SK-N-SH (cell line): ENCODE measurements at regions not wholly inside any gene's neighbourhood (a gene's known extent, or its start where the extent isn't known, plus 50 kb on each side); places are given as distances from the start of the nearest gene placed in this dataset.
A peak's percentile ranks its signal among the peaks of the same experiment; 100 is the strongest.

Experiments
- CTCF ChIA-PET: fragments of 300-600, 350-600 bp; formaldehyde crosslinking; extraction: SDS; loops from one replicate; lab custom pipeline; 2021; lab: Yijun Ruan, JAX
- POLR2A ChIA-PET: fragments of 350-600 bp; sonication (Branson Sonifier 250); formaldehyde crosslinking; extraction: SDS; loops from one replicate; lab custom pipeline; 2020; ENCODE audit warnings: antibody characterized with exemption, inconsistent platforms; lab: Yijun Ruan, JAX
- DNase-seq: peaks from one replicate; pipeline ENCODE4 v3.0.0; 2012
- H2AFZ ChIP-seq: fragments of 200-600 bp; sonication (generic); 2 replicates; pipeline ENCODE4 v1.8.1; 2016; ENCODE audit warnings: antibody characterized with exemption, mild to moderate bottlenecking, low read depth
- H3F3A ChIP-seq: fragments of 200-600 bp; sonication (generic); replicated peaks from 2 replicates; pipeline ENCODE3; 2016; ENCODE audit warnings: antibody characterized with exemption, mild to moderate bottlenecking; ENCODE audit not compliant: insufficient read depth
- H3K27ac ChIP-seq, 2 experiments: fragments of 200-500 bp in 1 of 2; fragments of 200-600 bp in 1 of 2; sonication (Bioruptor generic) in 1 of 2; sonication (generic), shearing (Covaris generic) in 1 of 2; 2 replicates each; pipeline versions ENCODE4 v1.5.1 to v1.6.1; 2014 to 2016; ENCODE audit warnings: low read depth in 2 of 2, inconsistent platforms in 1 of 2, low read length in 1 of 2, mild to moderate bottlenecking in 1 of 2, mixed read lengths in 1 of 2
- H3K27me3 ChIP-seq: fragments of 200-600 bp; sonication (generic), shearing (Covaris generic); 2 replicates; pipeline ENCODE4 v1.6.1; 2016; ENCODE audit warnings: mixed run types; ENCODE audit not compliant: insufficient read depth
- H3K36me3 ChIP-seq, 2 experiments: fragments of 200-500 bp in 1 of 2; fragments of 200-600 bp in 1 of 2; sonication (Bioruptor generic) in 1 of 2; sonication (generic) in 1 of 2; replicated peaks in 1 of 2; 2 replicates each; pipeline versions ENCODE3 to v1.5.1; 2014 to 2016; ENCODE audit warnings: low read length in 1 of 2, mild to moderate bottlenecking in 1 of 2; ENCODE audit not compliant: insufficient read depth in 2 of 2, control insufficient read depth in 1 of 2
- H3K4me1 ChIP-seq, 2 experiments: fragments of 200-500 bp in 1 of 2; fragments of 200-600 bp in 1 of 2; sonication (Bioruptor generic) in 1 of 2; sonication (generic), shearing (Covaris generic) in 1 of 2; 2 replicates each; pipeline versions ENCODE4 v1.5.1 to v1.6.1; 2014 to 2016; ENCODE audit warnings: low read depth in 1 of 2, low read length in 1 of 2, mixed run types in 1 of 2; ENCODE audit not compliant: insufficient read depth in 2 of 2, control insufficient read depth in 1 of 2
- H3K4me2 ChIP-seq: fragments of 200-600 bp; sonication (generic), shearing (Covaris generic); 2 replicates; pipeline ENCODE4 v1.6.1; 2017; ENCODE audit warnings: mixed run types
- H3K4me3 ChIP-seq, 2 experiments: fragments of 200-500 bp in 1 of 2; fragments of 200-600 bp in 1 of 2; sonication (Bioruptor generic) in 1 of 2; sonication (generic), shearing (Covaris generic) in 1 of 2; 2 replicates each; pipeline versions ENCODE4 v1.5.1 to v1.8.1; 2014 to 2016; ENCODE audit warnings: low read depth in 2 of 2, inconsistent platforms in 1 of 2, low read length in 1 of 2, mild to moderate bottlenecking in 1 of 2, mixed read lengths in 1 of 2, moderate library complexity in 1 of 2
- H3K79me2 ChIP-seq: fragments of 200-600 bp; sonication (generic); 2 replicates; pipeline ENCODE4 v1.8.1; 2017; ENCODE audit warnings: mild to moderate bottlenecking; ENCODE audit not compliant: insufficient read depth
- H3K9ac ChIP-seq: fragments of 200-600 bp; sonication (generic); 2 replicates; pipeline ENCODE4 v1.6.1; 2017; ENCODE audit warnings: mixed run types
- H3K9me2 ChIP-seq: fragments of 200-600 bp; sonication (generic); 2 replicates; pipeline ENCODE4 v1.6.1; 2017; ENCODE audit warnings: mixed run types
- H3K9me3 ChIP-seq: fragments of 200-600 bp; sonication (generic); 2 replicates; pipeline ENCODE4 v1.6.1; 2017; ENCODE audit warnings: mixed run types, mild to moderate bottlenecking, moderate library complexity
- H4K20me1 ChIP-seq: fragments of 200-600 bp; sonication (generic); 2 replicates; pipeline ENCODE4 v1.6.1; 2017; ENCODE audit warnings: mild to moderate bottlenecking, mixed run types; ENCODE audit not compliant: insufficient read depth
- CHD2 ChIP-seq: fragments of 150-350 bp; IDR thresholded peaks from 2 replicates; pipeline ENCODE4 v1.6.1; 2018; ENCODE audit warnings: low read length; ENCODE audit not compliant: partially characterized antibody
- EP300 ChIP-seq, 2 experiments: IDR thresholded peaks; 2 replicates each; pipeline versions ENCODE4 v1.4.0 to v1.6.1; 2012; ENCODE audit warnings: borderline replicate concordance in 1 of 2, low read depth in 1 of 2, low read length in 1 of 2
- EZH2phosphoT487 ChIP-seq: fragments of 200-600 bp; sonication (generic); IDR thresholded peaks from 2 replicates; pipeline ENCODE4 v1.6.1; 2017; ENCODE audit warnings: low read depth, mixed run types, mild to moderate bottlenecking, antibody characterized with exemption, moderate library complexity, borderline replicate concordance
- FOSL2 ChIP-seq: IDR thresholded peaks from 2 replicates; pipeline ENCODE4 v1.4.0; 2012; ENCODE audit warnings: low read depth, mild to moderate bottlenecking, moderate library complexity, borderline replicate concordance
- IRF3 ChIP-seq: fragments of 150-350 bp; IDR thresholded peaks from 2 replicates; pipeline ENCODE4 v1.6.1; 2016; ENCODE audit warnings: mild to moderate bottlenecking, low read depth, low read length
- JUND ChIP-seq: IDR thresholded peaks from 2 replicates; pipeline ENCODE4 v1.4.0; 2012
- MXI1 ChIP-seq: IDR thresholded peaks from 2 replicates; pipeline ENCODE4 v1.6.1; 2012; ENCODE audit warnings: mild to moderate bottlenecking, low read depth, low read length, improper control_type of control experiment
- RAD21 ChIP-seq: IDR thresholded peaks from 2 replicates; pipeline ENCODE4 v1.6.1; 2012; ENCODE audit warnings: mild to moderate bottlenecking, low read length
- RFX5 ChIP-seq: IDR thresholded peaks from 2 replicates; pipeline ENCODE4 v1.6.1; 2012; ENCODE audit warnings: mild to moderate bottlenecking, improper control_type of control experiment, low read length
- RXRA ChIP-seq: IDR thresholded peaks from 2 replicates; pipeline ENCODE4 v1.4.0; 2012; ENCODE audit warnings: low read depth, mild to moderate bottlenecking, borderline replicate concordance
- SMC3 ChIP-seq: IDR thresholded peaks from 2 replicates; pipeline ENCODE4 v1.6.1; 2012; ENCODE audit warnings: low read depth, low read length, improper control_type of control experiment
- TCF12 ChIP-seq: IDR thresholded peaks from 2 replicates; pipeline ENCODE4 v1.4.0; 2012
- WGBS: methylation state at CpG from one replicate; pipeline ENCODE4 v1.1.6; 2017; ENCODE audit warnings: low lambda C conversion rate; 5-methylcytosine and 5-hydroxymethylcytosine counted together
- TF ChIP-seq, protein P1 (sequence below): IDR thresholded peaks from 2 replicates; pipeline ENCODE4 v1.6.1; 2012; ENCODE audit warnings: mild to moderate bottlenecking, low read depth, low read length, moderate library complexity
- TF ChIP-seq, protein P2 (sequence below): IDR thresholded peaks from 2 replicates; pipeline ENCODE4; 2012
- TF ChIP-seq, protein P3 (sequence below): fragments of 200-600 bp; sonication (generic); IDR thresholded peaks from 2 replicates; pipeline ENCODE4 v1.6.1; 2017; ENCODE audit warnings: antibody characterized with exemption, mild to moderate bottlenecking, moderate library complexity

DNA sequence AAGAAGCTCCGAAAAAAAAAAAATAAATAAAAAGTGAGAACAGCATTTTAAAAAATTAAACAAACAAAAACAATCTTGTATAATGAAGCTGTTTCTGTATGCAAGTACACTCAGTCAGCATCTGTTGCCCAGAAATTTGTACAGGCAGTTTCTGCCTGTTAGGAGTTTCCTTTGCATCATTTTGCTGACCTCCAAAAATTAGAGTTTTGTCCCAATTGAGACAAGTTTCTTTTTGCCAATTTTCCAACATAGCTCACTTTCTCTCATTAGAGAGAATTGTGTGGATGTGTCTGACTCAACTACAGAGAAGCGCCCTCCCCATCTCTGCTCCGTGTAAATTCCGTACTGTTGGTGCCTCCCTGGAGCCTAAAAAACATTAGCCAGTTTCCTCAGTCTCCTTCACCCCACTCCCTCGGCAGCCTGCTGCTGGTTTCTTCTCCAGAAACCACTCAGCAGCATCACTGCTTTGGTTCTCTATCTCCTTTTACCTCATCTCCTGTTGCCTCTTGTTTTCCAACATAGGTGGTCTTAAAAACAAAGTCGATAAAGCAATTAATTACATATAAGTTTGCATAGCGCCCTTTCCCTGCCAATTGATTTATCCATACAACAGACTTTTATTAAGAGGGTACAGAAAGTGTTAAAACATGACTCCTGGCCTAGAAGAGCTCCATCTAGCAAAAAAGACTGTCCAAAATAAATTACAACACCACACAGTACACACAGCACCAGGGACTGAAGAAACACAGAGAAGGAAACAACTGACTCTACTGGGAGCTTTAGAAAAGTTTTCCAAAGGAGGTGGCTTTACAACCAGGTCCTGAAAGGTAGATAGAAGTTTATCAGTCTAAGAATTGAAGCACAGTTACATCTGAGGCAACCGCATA, 286.7 kb downstream of the SHOX2 start:
- TF ChIP-seq, protein P1, sequence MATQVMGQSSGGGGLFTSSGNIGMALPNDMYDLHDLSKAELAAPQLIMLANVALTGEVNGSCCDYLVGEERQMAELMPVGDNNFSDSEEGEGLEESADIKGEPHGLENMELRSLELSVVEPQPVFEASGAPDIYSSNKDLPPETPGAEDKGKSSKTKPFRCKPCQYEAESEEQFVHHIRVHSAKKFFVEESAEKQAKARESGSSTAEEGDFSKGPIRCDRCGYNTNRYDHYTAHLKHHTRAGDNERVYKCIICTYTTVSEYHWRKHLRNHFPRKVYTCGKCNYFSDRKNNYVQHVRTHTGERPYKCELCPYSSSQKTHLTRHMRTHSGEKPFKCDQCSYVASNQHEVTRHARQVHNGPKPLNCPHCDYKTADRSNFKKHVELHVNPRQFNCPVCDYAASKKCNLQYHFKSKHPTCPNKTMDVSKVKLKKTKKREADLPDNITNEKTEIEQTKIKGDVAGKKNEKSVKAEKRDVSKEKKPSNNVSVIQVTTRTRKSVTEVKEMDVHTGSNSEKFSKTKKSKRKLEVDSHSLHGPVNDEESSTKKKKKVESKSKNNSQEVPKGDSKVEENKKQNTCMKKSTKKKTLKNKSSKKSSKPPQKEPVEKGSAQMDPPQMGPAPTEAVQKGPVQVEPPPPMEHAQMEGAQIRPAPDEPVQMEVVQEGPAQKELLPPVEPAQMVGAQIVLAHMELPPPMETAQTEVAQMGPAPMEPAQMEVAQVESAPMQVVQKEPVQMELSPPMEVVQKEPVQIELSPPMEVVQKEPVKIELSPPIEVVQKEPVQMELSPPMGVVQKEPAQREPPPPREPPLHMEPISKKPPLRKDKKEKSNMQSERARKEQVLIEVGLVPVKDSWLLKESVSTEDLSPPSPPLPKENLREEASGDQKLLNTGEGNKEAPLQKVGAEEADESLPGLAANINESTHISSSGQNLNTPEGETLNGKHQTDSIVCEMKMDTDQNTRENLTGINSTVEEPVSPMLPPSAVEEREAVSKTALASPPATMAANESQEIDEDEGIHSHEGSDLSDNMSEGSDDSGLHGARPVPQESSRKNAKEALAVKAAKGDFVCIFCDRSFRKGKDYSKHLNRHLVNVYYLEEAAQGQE = no peak
- TF ChIP-seq FOSL2 = no peak
- TF ChIP-seq JUND = no peak
- TF ChIP-seq RAD21 = no peak
- no peak for TF ChIP-seq RXRA
- no peak for TF ChIP-seq TCF12
- no peak for TF ChIP-seq RFX5
- no peak for TF ChIP-seq SMC3
- TF ChIP-seq, protein P2, sequence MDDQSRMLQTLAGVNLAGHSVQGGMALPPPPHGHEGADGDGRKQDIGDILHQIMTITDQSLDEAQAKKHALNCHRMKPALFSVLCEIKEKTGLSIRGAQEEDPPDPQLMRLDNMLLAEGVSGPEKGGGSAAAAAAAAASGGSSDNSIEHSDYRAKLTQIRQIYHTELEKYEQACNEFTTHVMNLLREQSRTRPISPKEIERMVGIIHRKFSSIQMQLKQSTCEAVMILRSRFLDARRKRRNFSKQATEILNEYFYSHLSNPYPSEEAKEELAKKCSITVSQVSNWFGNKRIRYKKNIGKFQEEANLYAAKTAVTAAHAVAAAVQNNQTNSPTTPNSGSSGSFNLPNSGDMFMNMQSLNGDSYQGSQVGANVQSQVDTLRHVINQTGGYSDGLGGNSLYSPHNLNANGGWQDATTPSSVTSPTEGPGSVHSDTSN = no peak
- no peak for TF ChIP-seq EZH2phosphoT487
- no peak for TF ChIP-seq MXI1
- TF ChIP-seq, all 33 proteins: peak for 0

GRCh38 chr3:157816896-157817295, 289.3 kb downstream of the SHOX2 start:
- CTCF ChIA-PET = interaction anchor here (0.9 kb wide), 1 partner anchor 11 kb away, joined by 3 read pairs; no protein-coding TSS in a partner anchor
- no peak overlapping the region for H2AFZ ChIP-seq
- H3K4me2 ChIP-seq = no peak overlapping the region; the same call in 1 of the 2 replicates
- no peaks in the 10 kb centered on the region for H3F3A ChIP-seq
- POLR2A ChIA-PET = no interaction called here
- no peaks in the 10 kb centered on the region for H3K27me3 ChIP-seq
- H3K36me3 ChIP-seq = no peaks in the 10 kb centered on the region
- DNase-seq = no peak
- H3K4me3 ChIP-seq = no peak overlapping the region
- H3K9me2 ChIP-seq = no peaks in the 10 kb centered on the region
- no peak for TF ChIP-seq RFX5
- no peak for TF ChIP-seq IRF3
- TF ChIP-seq CHD2 = no peak
- no peak for TF ChIP-seq EP300 (IDR thresholded peaks at IDR 0.05; ENCODE audit: borderline replicate concordance in 1 of 2, low read depth in 1 of 2, low read length in 1 of 2)
- TF ChIP-seq, protein P2 = peak; percentile 43; the same call in 1 of the 2 replicates
- TF ChIP-seq, protein P3, sequence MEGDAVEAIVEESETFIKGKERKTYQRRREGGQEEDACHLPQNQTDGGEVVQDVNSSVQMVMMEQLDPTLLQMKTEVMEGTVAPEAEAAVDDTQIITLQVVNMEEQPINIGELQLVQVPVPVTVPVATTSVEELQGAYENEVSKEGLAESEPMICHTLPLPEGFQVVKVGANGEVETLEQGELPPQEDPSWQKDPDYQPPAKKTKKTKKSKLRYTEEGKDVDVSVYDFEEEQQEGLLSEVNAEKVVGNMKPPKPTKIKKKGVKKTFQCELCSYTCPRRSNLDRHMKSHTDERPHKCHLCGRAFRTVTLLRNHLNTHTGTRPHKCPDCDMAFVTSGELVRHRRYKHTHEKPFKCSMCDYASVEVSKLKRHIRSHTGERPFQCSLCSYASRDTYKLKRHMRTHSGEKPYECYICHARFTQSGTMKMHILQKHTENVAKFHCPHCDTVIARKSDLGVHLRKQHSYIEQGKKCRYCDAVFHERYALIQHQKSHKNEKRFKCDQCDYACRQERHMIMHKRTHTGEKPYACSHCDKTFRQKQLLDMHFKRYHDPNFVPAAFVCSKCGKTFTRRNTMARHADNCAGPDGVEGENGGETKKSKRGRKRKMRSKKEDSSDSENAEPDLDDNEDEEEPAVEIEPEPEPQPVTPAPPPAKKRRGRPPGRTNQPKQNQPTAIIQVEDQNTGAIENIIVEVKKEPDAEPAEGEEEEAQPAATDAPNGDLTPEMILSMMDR = no peak
- no peaks in the 10 kb centered on the region for H3K9me3 ChIP-seq
- peak overlapping the region; percentile 8 to 68; a peak in 2 of 4 replicates for H3K27ac ChIP-seq
- no peaks in the 10 kb centered on the region for H3K79me2 ChIP-seq
- no peaks in the 10 kb centered on the region for H4K20me1 ChIP-seq
- WGBS = 53% methylated on average over 1 of the region's 1 CpG
- peaks cover 0 to 13% of the 10 kb centered on the region in 2 experiments; a peak in 2 of 4 replicates for H3K4me1 ChIP-seq
- no peak overlapping the region for H3K9ac ChIP-seq

More for the DNA sequence above, 286.7 kb downstream of the SHOX2 start:
- H3K79me2 ChIP-seq = no peaks in the 10 kb centered on the region
- no peaks in the 10 kb centered on the region for H3K9me2 ChIP-seq
- peaks cover 0 to 14% of the 10 kb centered on the region in 2 experiments; a peak in 2 of 4 replicates for H3K4me1 ChIP-seq
- H2AFZ ChIP-seq = no peak overlapping the region
- H3K9me3 ChIP-seq = no peaks in the 10 kb centered on the region
- H3K4me2 ChIP-seq = no peak overlapping the region
- H3K4me3 ChIP-seq = no peak overlapping the region
- WGBS = 70% methylated on average over 8 of the region's 8 CpGs
- ChIA-PET POLR2A (no interaction called here), CTCF (interaction anchor here (2.7 kb wide), 1 partner anchor 12 kb away, joined by 6 read pairs; no protein-coding TSS in a partner anchor)
- H3F3A ChIP-seq = no peaks in the 10 kb centered on the region
- no peaks in the 10 kb centered on the region for H4K20me1 ChIP-seq
- H3K27me3 ChIP-seq = no peaks in the 10 kb centered on the region
- no peaks in the 10 kb centered on the region for H3K36me3 ChIP-seq
- DNase-seq = no peak
- H3K9ac ChIP-seq = no peak overlapping the region
- no peak overlapping the region for H3K27ac ChIP-seq
